ENCODE measurements at regions not wholly inside any gene's neighbourhood (a gene's known extent, or its start where the extent isn't known, plus 50 kb on each side); places are given as distances from the start of the nearest gene placed in this dataset.

- Histone ChIP-seq H3K27me3 (ENCODE audit: control insufficient read depth, insufficient read depth, low read length) (no peaks in the 10 kb centered on the region), H3K27ac (ENCODE audit: low read depth, low read length) (no peak overlapping the region), H3K4me1 (ENCODE audit: control insufficient read depth, insufficient read depth, low read length) (no peaks in the 10 kb centered on the region), H3K9me3 (ENCODE audit: control insufficient read depth, insufficient read depth, low read length) (no peaks in the 10 kb centered on the region), H3K36me3 (ENCODE audit: control insufficient read depth, insufficient read depth, low read length) (no peaks in the 10 kb centered on the region), H3K4me3 (ENCODE audit: low read depth, low read length) (no peak overlapping the region)
- 79% methylated on average over 9 of the region's 9 CpGs for WGBS (ENCODE audit: insufficient coverage)
- DNase-seq (ENCODE audit: low read depth in 4 of 6, low spot score in 6 of 6): peak in 1 of 6 donors; percentile 6
Observed at GRCh38 chr21:19236209-19236608, 832.6 kb upstream of the TMPRSS15 start.

GRCh38 chr21:19237608-19238007 is 834.0 kb upstream of the TMPRSS15 start:
- no CpG with 5 or more reads among the region's 1 CpG for WGBS (ENCODE audit: insufficient coverage)
- no peak overlapping the region for H3K4me3 ChIP-seq (ENCODE audit: low read depth, low read length)
- no peaks in the 10 kb centered on the region for H3K27me3 ChIP-seq (ENCODE audit: control insufficient read depth, insufficient read depth, low read length)
- H3K27ac ChIP-seq (ENCODE audit: low read depth, low read length): no peak overlapping the region
- no peaks in the 10 kb centered on the region for H3K9me3 ChIP-seq (ENCODE audit: control insufficient read depth, insufficient read depth, low read length)
- no peaks in the 10 kb centered on the region for H3K4me1 ChIP-seq (ENCODE audit: control insufficient read depth, insufficient read depth, low read length)
- DNase-seq (ENCODE audit: low read depth in 4 of 6, low spot score in 6 of 6): peak; percentile 19 to 71 (median 50)
- no peaks in the 10 kb centered on the region for H3K36me3 ChIP-seq (ENCODE audit: control insufficient read depth, insufficient read depth, low read length)

- Histone ChIP-seq H3K27ac (ENCODE audit: low read depth, low read length) (no peak overlapping the region), H3K36me3 (ENCODE audit: control insufficient read depth, insufficient read depth, low read length) (no peaks in the 10 kb centered on the region), H3K4me3 (ENCODE audit: low read depth, low read length) (no peak overlapping the region), H3K27me3 (ENCODE audit: control insufficient read depth, insufficient read depth, low read length) (no peaks in the 10 kb centered on the region), H3K9me3 (ENCODE audit: control insufficient read depth, insufficient read depth, low read length) (no peaks in the 10 kb centered on the region), H3K4me1 (ENCODE audit: control insufficient read depth, insufficient read depth, low read length) (no peaks in the 10 kb centered on the region)
- DNase-seq (ENCODE audit: low read depth in 4 of 6, low spot score in 6 of 6): no peak
- WGBS (ENCODE audit: insufficient coverage): no CpG with 5 or more reads among the region's 1 CpG
Observed at GRCh38 chr21:19239696-19240095, 836.1 kb upstream of the TMPRSS15 start.

DNA sequence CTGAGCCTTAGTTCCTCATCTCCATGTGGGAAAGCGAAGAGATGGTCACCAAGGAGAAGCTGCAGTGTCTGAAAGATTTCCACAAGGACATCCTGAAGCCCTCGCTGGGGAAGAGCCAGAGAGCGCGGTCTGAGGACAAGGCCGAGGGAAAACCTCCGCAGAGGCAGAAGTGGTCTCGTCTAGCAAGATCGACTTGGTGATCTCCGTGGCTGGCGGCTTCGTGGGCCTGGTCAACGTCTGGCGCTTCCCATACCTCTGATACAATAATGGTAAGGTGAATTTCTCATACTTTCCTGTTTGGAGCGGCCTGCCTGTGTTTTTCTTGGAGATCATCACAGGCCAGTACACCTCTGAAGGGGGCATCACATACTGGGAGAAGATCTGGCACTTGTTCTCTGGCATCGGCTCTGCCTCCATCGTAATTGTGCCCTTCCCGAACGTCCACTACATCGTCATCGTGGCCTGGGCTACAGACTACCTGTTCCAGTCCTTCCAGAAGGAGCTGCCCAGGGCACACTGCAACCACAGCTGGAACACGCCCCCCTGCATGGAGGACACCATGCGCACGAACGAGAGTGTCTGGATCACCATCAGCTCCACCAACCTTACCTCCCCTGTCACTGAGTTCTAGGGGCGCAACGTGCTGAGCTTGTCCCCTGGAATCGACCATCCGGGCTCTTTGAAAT is 841.1 kb upstream of the TMPRSS15 start:
- DNase-seq (ENCODE audit: low read depth in 4 of 6, low spot score in 6 of 6): no peak
- 98% methylated on average over 27 of the region's 28 CpGs for WGBS (ENCODE audit: insufficient coverage)
- Histone ChIP-seq H3K4me1 (ENCODE audit: control insufficient read depth, insufficient read depth, low read length) (no peaks in the 10 kb centered on the region), H3K4me3 (ENCODE audit: low read depth, low read length) (no peak overlapping the region), H3K27ac (ENCODE audit: low read depth, low read length) (no peak overlapping the region), H3K27me3 (ENCODE audit: control insufficient read depth, insufficient read depth, low read length) (no peaks in the 10 kb centered on the region), H3K36me3 (ENCODE audit: control insufficient read depth, insufficient read depth, low read length) (no peaks in the 10 kb centered on the region), H3K9me3 (ENCODE audit: control insufficient read depth, insufficient read depth, low read length) (no peaks in the 10 kb centered on the region)

- Histone ChIP-seq H3K4me1 (ENCODE audit: control insufficient read depth, insufficient read depth, low read length) (no peaks in the 10 kb centered on the region), H3K36me3 (ENCODE audit: control insufficient read depth, insufficient read depth, low read length) (no peaks in the 10 kb centered on the region), H3K9me3 (ENCODE audit: control insufficient read depth, insufficient read depth, low read length) (no peaks in the 10 kb centered on the region), H3K27ac (ENCODE audit: low read depth, low read length) (no peak overlapping the region), H3K4me3 (ENCODE audit: low read depth, low read length) (no peak overlapping the region), H3K27me3 (ENCODE audit: control insufficient read depth, insufficient read depth, low read length) (no peaks in the 10 kb centered on the region)
- no peak for DNase-seq (ENCODE audit: low read depth in 4 of 6, low spot score in 6 of 6)
- WGBS (ENCODE audit: insufficient coverage): 98% methylated on average over 14 of the region's 14 CpGs
Observed at GRCh38 chr21:19245188-19245580, 841.6 kb upstream of the TMPRSS15 start.

DNA sequence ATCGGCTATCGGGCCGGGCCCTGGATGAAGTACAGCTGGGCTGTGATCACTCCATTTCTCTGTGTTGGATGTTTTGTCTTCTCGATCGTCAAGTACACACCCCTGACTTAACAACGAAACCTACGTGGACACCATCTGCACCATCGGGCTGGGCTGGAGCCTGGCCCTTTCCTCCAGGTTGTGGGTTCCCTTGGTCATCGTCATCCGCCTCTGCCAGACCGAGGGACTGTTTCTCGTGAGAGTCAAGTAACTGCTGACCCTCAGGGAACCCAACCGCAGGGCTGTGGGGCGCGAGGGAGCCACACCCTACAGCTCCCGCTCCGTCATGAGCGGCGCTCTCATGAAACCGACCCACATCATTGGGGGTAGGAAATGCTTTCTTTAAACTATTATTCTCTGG is 842.4 kb upstream of the TMPRSS15 start:
- no peak for DNase-seq (ENCODE audit: low read depth in 4 of 6, low spot score in 6 of 6)
- H3K9me3 ChIP-seq (ENCODE audit: control insufficient read depth, insufficient read depth, low read length): no peaks in the 10 kb centered on the region
- no peak overlapping the region for H3K27ac ChIP-seq (ENCODE audit: low read depth, low read length)
- H3K4me1 ChIP-seq (ENCODE audit: control insufficient read depth, insufficient read depth, low read length): no peaks in the 10 kb centered on the region
- WGBS (ENCODE audit: insufficient coverage): 98% methylated on average over 8 of the region's 20 CpGs
- H3K4me3 ChIP-seq (ENCODE audit: low read depth, low read length): no peak overlapping the region
- no peaks in the 10 kb centered on the region for H3K36me3 ChIP-seq (ENCODE audit: control insufficient read depth, insufficient read depth, low read length)
- H3K27me3 ChIP-seq (ENCODE audit: control insufficient read depth, insufficient read depth, low read length): no peaks in the 10 kb centered on the region

DNA sequence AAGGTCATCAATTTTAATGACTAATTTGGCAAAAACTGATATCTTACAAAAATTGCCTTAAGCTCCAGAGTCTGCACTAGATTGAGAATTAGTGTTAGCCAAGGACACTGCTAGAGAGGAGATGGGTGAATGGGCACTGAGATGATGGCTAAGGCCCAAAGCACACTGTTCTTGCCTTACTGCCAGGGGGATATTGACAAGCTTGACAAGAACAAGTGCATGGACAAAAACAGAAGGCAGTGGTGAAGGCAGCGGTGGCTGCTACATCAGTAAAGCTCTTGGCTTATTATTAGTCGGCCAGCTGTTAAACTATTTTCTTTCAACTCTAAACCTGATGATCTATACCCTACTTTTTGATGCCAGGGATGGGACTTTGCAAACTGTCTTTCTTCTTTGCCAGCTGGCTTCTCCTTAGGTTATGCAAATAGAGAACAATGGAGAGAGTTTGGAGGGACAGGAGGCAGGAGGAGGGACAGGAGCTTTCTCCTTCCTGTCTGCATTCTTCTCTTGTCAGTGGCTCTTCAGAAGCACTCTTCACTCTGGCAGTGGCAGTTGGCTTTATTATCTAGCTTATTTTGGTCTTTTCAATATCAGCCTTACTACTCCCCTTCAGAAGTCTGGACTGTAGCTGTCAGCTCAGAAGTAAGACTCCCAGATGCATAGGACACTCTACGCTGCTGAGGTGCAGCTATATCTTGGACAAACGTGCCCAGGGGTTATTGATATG is 853.5 kb upstream of the TMPRSS15 start:
- Histone ChIP-seq H3K27me3 (ENCODE audit: control insufficient read depth, insufficient read depth, low read length) (no peaks in the 10 kb centered on the region), H3K4me1 (ENCODE audit: control insufficient read depth, insufficient read depth, low read length) (peaks cover 6% of the 10 kb centered on the region), H3K9me3 (ENCODE audit: control insufficient read depth, insufficient read depth, low read length) (no peaks in the 10 kb centered on the region), H3K36me3 (ENCODE audit: control insufficient read depth, insufficient read depth, low read length) (no peaks in the 10 kb centered on the region), H3K27ac (ENCODE audit: low read depth, low read length) (no peak overlapping the region), H3K4me3 (ENCODE audit: low read depth, low read length) (no peak overlapping the region)
- DNase-seq (ENCODE audit: low read depth in 4 of 6, low spot score in 6 of 6): peak in 1 of 6 donors; percentile 33
- WGBS (ENCODE audit: insufficient coverage): no CpG with 5 or more reads among the region's 4 CpGs

GRCh38 chr21:19261731-19262376 is 858.3 kb upstream of the TMPRSS15 start:
- Histone ChIP-seq H3K4me1 (ENCODE audit: control insufficient read depth, insufficient read depth, low read length) (peaks cover 6% of the 10 kb centered on the region), H3K27ac (ENCODE audit: low read depth, low read length) (no peak overlapping the region), H3K36me3 (ENCODE audit: control insufficient read depth, insufficient read depth, low read length) (no peaks in the 10 kb centered on the region), H3K27me3 (ENCODE audit: control insufficient read depth, insufficient read depth, low read length) (no peaks in the 10 kb centered on the region), H3K9me3 (ENCODE audit: control insufficient read depth, insufficient read depth, low read length) (no peaks in the 10 kb centered on the region), H3K4me3 (ENCODE audit: low read depth, low read length) (no peak overlapping the region)
- 59% methylated on average over 8 of the region's 10 CpGs for WGBS (ENCODE audit: insufficient coverage)
- DNase-seq (ENCODE audit: low read depth in 4 of 6, low spot score in 6 of 6): peak in 1 of 6 donors; percentile 43

DNA sequence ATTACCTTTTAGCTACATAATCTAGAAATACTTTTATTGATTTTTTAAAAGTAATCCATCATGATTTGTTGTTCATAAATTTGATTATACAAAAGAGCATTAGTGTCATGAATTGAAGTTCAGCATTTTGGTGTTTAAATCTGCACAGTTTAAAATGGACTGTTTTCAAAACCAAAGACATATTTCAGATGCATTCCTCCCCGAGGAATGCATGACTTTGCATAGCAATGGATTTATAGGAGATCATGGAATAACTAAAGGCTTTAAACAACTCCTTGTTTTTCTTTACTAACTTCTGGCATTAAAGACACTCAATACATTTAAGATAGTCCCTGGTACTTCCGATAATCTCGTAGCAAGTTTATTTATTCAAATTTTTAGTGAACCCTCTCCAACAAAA is 863.1 kb upstream of the TMPRSS15 start:
- no CpG with 5 or more reads among the region's 3 CpGs for WGBS (ENCODE audit: insufficient coverage)
- H3K27me3 ChIP-seq (ENCODE audit: control insufficient read depth, insufficient read depth, low read length): no peaks in the 10 kb centered on the region

More for the DNA sequence above, 863.1 kb upstream of the TMPRSS15 start:
- no peaks in the 10 kb centered on the region for H3K36me3 ChIP-seq (ENCODE audit: control insufficient read depth, insufficient read depth, low read length)
- peaks cover 4% of the 10 kb centered on the region for H3K4me1 ChIP-seq (ENCODE audit: control insufficient read depth, insufficient read depth, low read length)
- H3K4me3 ChIP-seq (ENCODE audit: low read depth, low read length): no peak overlapping the region
- DNase-seq (ENCODE audit: low read depth in 4 of 6, low spot score in 6 of 6): no peak
- no peak overlapping the region for H3K27ac ChIP-seq (ENCODE audit: low read depth, low read length)
- no peaks in the 10 kb centered on the region for H3K9me3 ChIP-seq (ENCODE audit: control insufficient read depth, insufficient read depth, low read length)

Data from spinal cord (tissue), 9 donors.